Uterus (tissue), 3 donors: ENCODE measurements at regions not wholly inside any gene's neighbourhood (a gene's known extent, or its start where the extent isn't known, plus 50 kb on each side); places are given as distances from the start of the nearest gene placed in this dataset.
"Not testable (repeated sequence)": the region's sequence is repeated elsewhere in the genome, so short reads cannot be mapped to it uniquely, and the experiment has no call there.

Experiments used
- DNase-seq, 2 donors: peaks; one replicate each; pipeline ENCODE4 v3.0.0-alpha.2; 2019 to 2020
- H3K27ac ChIP-seq, 2 donors: fragments of 200-600 bp; sonication (generic); 1 replicate in 1 of 2; 2 replicates in 1 of 2; pipeline ENCODE4 v1.5.1; 2016 to 2018
- H3K27me3 ChIP-seq, 2 donors: fragments of 200-600 bp; sonication (generic); one replicate each; pipeline ENCODE4 v1.5.1; 2018 to 2019; ENCODE audit warnings: control low read depth in 1 of 2
- H3K36me3 ChIP-seq, 2 donors: fragments of 200-600 bp; sonication (generic); one replicate each; pipeline ENCODE4 v1.5.1; 2019; ENCODE audit warnings: control low read depth in 1 of 2
- H3K4me1 ChIP-seq, 2 donors: fragments of 200-600 bp; sonication (generic); one replicate each; pipeline ENCODE4 v1.5.1; 2018 to 2019; ENCODE audit warnings: control low read depth in 1 of 2
- H3K4me3 ChIP-seq, 2 donors: fragments of 200-600 bp; sonication (generic); 1 replicate in 1 of 2; 2 replicates in 1 of 2; pipeline ENCODE4 v1.5.1; 2018 to 2019; ENCODE audit warnings: mild to moderate bottlenecking in 1 of 2
- H3K9me3 ChIP-seq, 2 donors: fragments of 200-600 bp; sonication (generic); one replicate each; pipeline ENCODE4 v1.5.1; 2019; ENCODE audit warnings: control low read depth in 1 of 2
- POLR2A ChIP-seq, 2 donors: fragments of 450-650 bp; IDR thresholded peaks; one replicate each; pipeline ENCODE4 v1.6.1; 2016; ENCODE audit warnings: antibody characterized with exemption in 2 of 2, mild to moderate bottlenecking in 1 of 2, moderate library complexity in 1 of 2
- intact Hi-C: fragments of 100-400 bp; cut with DNase I; formaldehyde crosslinking; loops from one replicate; pipeline ENCODE4 v1.15.1; 2023; ENCODE audit warnings: low total_unique reads
- TF ChIP-seq, protein P1 (sequence below), 4 experiments: fragments of 200-600 bp in 2 of 4; fragments of 450-650 bp in 2 of 4; sonication (generic) in 2 of 4; IDR thresholded peaks; one replicate each; pipeline ENCODE4 v1.5.1; 2016 to 2019; ENCODE audit warnings: antibody characterized with exemption in 4 of 4, mild to moderate bottlenecking in 2 of 4, moderate library complexity in 1 of 4
- donor health status: DM: yes; HTN: yes; CAD: no.

DNA sequence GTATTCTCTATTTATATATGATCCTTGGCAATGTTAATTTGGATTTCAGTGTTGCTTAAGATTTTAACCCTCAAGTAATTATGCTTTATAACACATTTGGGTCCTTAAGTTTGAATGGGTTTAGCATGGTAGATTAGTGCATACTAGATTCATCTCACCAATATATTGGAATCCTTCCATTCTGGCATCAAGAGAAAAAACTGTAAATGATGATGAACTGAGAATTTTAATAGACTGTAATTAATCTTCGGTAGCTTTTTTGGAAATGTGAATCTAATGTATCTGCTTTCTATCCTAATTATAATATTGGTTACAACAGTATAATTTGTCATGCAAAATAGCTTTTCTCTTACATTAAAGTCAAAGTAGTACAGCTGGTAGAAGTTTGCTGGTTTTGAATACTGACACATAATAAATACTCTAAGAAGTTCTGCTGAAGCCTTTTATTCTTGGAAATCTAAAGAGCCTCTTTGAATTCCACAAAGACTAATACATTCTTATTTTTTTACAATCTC, 279.8 kb downstream of the AMY1C start:
- no peak overlapping the region for H3K4me3 ChIP-seq
- no peaks in the 10 kb centered on the region for H3K9me3 ChIP-seq
- DNase-seq = no peak
- TF ChIP-seq, protein P1, sequence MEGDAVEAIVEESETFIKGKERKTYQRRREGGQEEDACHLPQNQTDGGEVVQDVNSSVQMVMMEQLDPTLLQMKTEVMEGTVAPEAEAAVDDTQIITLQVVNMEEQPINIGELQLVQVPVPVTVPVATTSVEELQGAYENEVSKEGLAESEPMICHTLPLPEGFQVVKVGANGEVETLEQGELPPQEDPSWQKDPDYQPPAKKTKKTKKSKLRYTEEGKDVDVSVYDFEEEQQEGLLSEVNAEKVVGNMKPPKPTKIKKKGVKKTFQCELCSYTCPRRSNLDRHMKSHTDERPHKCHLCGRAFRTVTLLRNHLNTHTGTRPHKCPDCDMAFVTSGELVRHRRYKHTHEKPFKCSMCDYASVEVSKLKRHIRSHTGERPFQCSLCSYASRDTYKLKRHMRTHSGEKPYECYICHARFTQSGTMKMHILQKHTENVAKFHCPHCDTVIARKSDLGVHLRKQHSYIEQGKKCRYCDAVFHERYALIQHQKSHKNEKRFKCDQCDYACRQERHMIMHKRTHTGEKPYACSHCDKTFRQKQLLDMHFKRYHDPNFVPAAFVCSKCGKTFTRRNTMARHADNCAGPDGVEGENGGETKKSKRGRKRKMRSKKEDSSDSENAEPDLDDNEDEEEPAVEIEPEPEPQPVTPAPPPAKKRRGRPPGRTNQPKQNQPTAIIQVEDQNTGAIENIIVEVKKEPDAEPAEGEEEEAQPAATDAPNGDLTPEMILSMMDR (IDR thresholded peaks at IDR 0.05) = no peak
- TF ChIP-seq POLR2A (IDR thresholded peaks at IDR 0.05) = no peak
- H3K4me1 ChIP-seq = no peaks in the 10 kb centered on the region
- intact Hi-C loops = no loop called here
- H3K27ac ChIP-seq = no peak overlapping the region
- no peaks in the 10 kb centered on the region for H3K36me3 ChIP-seq
- H3K27me3 ChIP-seq = no peaks in the 10 kb centered on the region

DNA sequence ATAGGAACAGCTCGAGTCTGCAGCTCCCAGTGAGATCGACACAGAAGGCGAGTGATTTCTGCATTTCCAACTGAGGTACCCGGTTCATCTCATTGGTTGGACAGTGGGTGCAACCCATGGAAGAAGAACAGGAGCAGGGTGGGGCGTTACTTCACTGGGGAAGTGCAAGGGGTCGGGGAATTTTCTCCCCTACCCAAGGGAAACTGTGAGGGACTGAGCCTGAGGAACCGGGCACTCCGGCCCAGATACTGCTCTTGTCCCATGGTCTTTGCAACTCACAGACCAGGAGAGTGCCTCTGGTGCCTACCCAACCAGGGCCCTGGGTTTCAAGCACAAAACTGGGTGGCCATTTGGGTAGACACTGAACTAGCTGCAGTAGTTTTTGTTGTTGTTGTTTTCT, 307.1 kb downstream of the AMY1C start:
- H3K9me3 ChIP-seq = no peaks in the 10 kb centered on the region
- no peaks in the 10 kb centered on the region for H3K36me3 ChIP-seq
- intact Hi-C loops = no loop called here
- no peaks in the 10 kb centered on the region for H3K27me3 ChIP-seq
- H3K4me3 ChIP-seq = no peak overlapping the region
- DNase-seq = no peak
- TF ChIP-seq, protein P1 (IDR thresholded peaks at IDR 0.05) = no peak
- TF ChIP-seq POLR2A (IDR thresholded peaks at IDR 0.05) = no peak
- H3K4me1 ChIP-seq = no peaks in the 10 kb centered on the region
- no peak overlapping the region for H3K27ac ChIP-seq

DNA sequence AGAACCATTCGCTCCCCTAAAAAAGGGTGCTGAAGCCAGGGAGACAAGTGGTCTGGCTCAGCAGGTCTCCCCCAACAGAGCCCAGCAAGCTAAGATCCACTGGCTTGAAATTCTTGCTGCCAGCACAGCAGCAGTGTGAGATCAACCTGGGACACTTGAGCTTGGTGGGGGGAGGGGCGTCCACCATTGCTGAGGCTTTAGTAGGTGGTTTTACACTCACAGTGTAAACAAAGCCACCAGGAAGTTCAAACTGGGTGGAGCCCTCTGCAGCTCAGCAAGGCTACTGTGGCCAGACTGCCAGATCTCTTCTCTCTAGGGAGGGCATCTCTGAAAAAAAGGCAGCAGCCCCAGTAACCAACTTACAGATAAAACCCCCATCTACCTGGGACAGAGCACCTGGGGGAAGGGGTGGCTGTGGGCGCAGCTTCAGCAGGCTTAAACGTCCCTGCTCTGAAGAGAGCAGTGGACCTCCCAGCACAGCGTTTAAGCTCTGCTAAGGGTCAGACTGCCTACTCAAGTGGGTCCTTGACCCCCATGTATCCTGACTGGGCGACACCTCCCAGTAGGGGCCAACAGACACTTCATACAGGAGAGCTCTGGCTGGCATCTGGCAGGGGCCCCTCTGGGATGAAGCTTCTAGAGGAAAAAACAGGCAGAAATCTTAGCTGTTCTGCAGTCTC, 307.7 kb downstream of the AMY1C start:
- H3K27ac ChIP-seq, H3K4me1 ChIP-seq, intact Hi-C loops, DNase-seq, H3K4me3 ChIP-seq, H3K9me3 ChIP-seq, H3K27me3 ChIP-seq, H3K36me3 ChIP-seq: not testable (repeated sequence)

DNA sequence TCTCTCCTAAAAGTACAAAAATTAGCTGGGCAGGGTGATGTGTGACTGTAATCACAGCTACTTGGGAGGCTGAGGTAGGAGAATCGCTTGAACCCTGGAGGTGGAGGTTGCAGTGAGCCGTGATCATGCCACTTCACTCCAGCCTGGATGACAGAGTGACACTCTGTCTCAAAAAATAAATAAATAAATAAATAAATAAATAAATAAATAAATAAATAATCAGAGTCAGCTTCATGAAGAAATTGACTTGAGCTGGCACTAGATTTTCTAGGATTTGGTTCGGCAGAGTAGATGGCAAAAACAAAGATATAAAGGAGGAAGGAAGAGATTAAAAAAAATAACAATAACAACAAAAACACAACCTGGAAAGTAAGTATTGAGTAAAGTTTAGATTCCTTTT, 311.9 kb downstream of the AMY1C start:
- intact Hi-C loops, H3K4me3 ChIP-seq, H3K27me3 ChIP-seq, H3K27ac ChIP-seq, H3K36me3 ChIP-seq, DNase-seq, H3K9me3 ChIP-seq, H3K4me1 ChIP-seq: not testable (repeated sequence)

DNA sequence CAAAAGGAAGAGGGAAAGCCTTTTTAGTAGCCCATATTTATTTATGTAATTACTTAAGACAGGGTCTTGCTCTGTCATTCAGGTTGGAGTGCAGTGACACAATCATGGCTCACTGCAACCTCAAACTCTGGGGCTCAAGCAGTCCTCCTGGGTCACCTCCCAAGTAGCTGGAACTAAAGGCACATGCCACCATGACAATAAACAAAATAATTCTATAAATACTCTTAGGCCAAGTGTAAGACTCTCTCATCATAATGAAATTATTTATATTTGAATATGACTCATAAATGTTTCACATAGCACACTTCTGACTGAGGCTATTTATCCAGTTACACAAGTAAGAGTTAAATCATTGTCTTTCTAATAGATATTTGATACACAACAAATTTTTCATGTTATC, 314.7 kb downstream of the AMY1C start:
- DNase-seq = no peak
- no peak overlapping the region for H3K27ac ChIP-seq
- H3K27me3 ChIP-seq = no peaks in the 10 kb centered on the region
- H3K4me3 ChIP-seq = no peak overlapping the region
- H3K4me1 ChIP-seq = no peaks in the 10 kb centered on the region
- H3K9me3 ChIP-seq = no peaks in the 10 kb centered on the region
- TF ChIP-seq POLR2A (IDR thresholded peaks at IDR 0.05) = no peak
- TF ChIP-seq, protein P1 (IDR thresholded peaks at IDR 0.05) = no peak
- intact Hi-C loops = no loop called here
- H3K36me3 ChIP-seq = no peaks in the 10 kb centered on the region

DNA sequence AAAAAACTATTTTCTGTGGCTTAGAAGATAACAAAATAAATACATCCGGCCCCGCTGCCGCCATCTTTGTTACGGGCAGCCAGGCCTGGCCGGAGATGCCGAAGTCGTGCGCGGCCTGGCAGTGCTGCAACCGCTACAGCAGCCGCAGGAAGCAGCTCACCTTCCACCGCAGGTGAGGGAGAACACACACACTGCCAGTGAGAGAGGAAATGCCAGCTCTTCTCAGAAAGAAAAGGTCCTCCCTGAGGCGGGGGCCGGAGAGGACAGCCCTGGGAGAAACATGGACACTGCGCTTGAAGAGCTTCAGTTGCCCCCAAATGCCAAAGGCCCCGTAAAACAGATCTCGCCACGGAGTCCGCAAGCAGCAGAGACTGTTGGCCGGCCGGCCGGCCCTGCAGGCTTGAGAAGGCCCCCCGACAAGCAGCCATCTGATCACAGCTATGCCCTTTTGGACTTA, 323.2 kb downstream of the AMY1C start:
- TF ChIP-seq POLR2A (IDR thresholded peaks at IDR 0.05) = no peak
- TF ChIP-seq, protein P1 (IDR thresholded peaks at IDR 0.05) = no peak
- Histone ChIP-seq H3K36me3 (no peaks in the 10 kb centered on the region), H3K9me3 (no peaks in the 10 kb centered on the region), H3K4me1 (no peaks in the 10 kb centered on the region), H3K4me3 (no peak overlapping the region), H3K27me3 (no peaks in the 10 kb centered on the region), H3K27ac (no peak overlapping the region)
- intact Hi-C loops = no loop called here
- no peak for DNase-seq
